PFSK-1 (cell line): ENCODE measurements at regions not wholly inside any gene's neighbourhood (a gene's known extent, or its start where the extent isn't known, plus 50 kb on each side); places are given as distances from the start of the nearest gene placed in this dataset.

Experiments
- FOXP2 ChIP-seq: optimal IDR thresholded peaks from 2 replicates; pipeline ENCODE3; 2011; ENCODE audit warnings: borderline replicate concordance, control low read depth, inconsistent platforms; ENCODE audit not compliant: insufficient read depth; ENCODE audit errors: extremely low read length, extremely low read depth
- POLR2AphosphoS5 ChIP-seq: IDR thresholded peaks from 2 replicates; pipeline ENCODE4 v1.6.1; 2012; ENCODE audit warnings: low read depth, mild to moderate bottlenecking, control low read depth, low read length, moderate library complexity
- SIN3A ChIP-seq: IDR thresholded peaks from 2 replicates; pipeline ENCODE4 v1.6.1; 2012; ENCODE audit warnings: mild to moderate bottlenecking, low read length, moderate library complexity, borderline replicate concordance; ENCODE audit not compliant: insufficient read depth
- TAF1 ChIP-seq: IDR thresholded peaks from 2 replicates; pipeline ENCODE4 v1.6.1; 2012; ENCODE audit warnings: low read length, control low read depth, borderline replicate concordance; ENCODE audit not compliant: insufficient read depth
- TF ChIP-seq, protein P1 (sequence below), 2 experiments: IDR thresholded peaks; 2 replicates each; pipeline versions ENCODE4 v1.6.1 to v1.8.0; 2011 to 2012; ENCODE audit warnings: low read depth in 2 of 2, low read length in 2 of 2, control low read depth in 1 of 2, inconsistent platforms in 1 of 2, mild to moderate bottlenecking in 1 of 2, moderate library complexity in 1 of 2; ENCODE audit not compliant: insufficient read depth in 1 of 2

DNA sequence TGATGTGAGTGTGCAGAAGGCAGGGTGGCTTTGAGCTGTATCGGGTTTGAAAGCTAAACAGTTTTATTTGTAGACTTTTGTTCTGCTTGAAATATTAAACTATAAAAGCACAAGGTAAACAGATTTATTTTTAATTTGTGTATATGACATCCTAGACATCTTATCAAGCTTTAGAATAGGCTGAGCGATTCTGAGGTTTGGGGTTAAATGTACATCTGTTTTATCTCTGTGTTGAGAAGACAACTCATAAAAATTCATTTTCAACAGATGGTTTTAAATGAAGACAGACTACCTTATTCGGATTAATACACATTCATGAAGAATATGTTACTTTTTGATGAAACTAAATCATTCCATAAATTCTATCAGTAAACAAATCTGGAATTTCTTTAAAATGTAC is 368.8 kb downstream of the RPRM start:
- no peak for TF ChIP-seq FOXP2
- TF ChIP-seq TAF1: no peak
- TF ChIP-seq, protein P1, sequence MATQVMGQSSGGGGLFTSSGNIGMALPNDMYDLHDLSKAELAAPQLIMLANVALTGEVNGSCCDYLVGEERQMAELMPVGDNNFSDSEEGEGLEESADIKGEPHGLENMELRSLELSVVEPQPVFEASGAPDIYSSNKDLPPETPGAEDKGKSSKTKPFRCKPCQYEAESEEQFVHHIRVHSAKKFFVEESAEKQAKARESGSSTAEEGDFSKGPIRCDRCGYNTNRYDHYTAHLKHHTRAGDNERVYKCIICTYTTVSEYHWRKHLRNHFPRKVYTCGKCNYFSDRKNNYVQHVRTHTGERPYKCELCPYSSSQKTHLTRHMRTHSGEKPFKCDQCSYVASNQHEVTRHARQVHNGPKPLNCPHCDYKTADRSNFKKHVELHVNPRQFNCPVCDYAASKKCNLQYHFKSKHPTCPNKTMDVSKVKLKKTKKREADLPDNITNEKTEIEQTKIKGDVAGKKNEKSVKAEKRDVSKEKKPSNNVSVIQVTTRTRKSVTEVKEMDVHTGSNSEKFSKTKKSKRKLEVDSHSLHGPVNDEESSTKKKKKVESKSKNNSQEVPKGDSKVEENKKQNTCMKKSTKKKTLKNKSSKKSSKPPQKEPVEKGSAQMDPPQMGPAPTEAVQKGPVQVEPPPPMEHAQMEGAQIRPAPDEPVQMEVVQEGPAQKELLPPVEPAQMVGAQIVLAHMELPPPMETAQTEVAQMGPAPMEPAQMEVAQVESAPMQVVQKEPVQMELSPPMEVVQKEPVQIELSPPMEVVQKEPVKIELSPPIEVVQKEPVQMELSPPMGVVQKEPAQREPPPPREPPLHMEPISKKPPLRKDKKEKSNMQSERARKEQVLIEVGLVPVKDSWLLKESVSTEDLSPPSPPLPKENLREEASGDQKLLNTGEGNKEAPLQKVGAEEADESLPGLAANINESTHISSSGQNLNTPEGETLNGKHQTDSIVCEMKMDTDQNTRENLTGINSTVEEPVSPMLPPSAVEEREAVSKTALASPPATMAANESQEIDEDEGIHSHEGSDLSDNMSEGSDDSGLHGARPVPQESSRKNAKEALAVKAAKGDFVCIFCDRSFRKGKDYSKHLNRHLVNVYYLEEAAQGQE (IDR thresholded peaks at IDR 0.05; ENCODE audit: insufficient read depth in 1 of 2, low read depth in 2 of 2, low read length in 2 of 2): no peak
- TF ChIP-seq POLR2AphosphoS5: no peak
- no peak for TF ChIP-seq SIN3A

DNA sequence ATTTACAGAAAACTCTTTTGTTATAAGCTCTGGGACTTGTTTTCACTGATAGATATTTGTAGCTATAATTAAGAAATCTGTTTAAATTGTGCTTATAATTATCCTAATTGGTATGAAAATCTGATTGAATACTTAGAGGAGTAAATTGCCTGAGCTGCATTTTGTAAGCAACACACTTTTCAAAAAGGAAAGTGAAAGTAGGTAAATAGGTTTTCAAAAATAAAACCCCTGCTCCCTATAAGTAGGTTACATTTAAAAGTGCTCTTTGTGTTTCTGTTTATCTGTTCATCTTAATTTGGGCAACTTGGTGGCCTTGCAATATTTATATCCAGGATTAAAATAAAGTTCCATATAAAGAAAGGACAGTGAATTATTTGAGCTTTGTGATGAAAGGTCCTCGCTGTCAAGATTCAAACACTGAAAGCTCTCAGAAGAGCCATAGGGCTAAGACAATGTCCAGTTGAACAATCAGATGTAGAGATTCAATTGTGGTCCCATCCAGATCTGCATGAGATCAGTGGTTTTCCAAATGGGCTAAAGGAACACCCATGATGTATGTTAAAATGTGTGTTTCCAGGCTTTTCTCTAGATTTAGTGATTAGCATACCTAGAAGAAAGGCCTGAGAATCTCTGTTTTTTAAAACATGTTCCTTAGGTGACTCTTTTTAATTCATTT is 371.6 kb downstream of the RPRM start:
- no peak for TF ChIP-seq SIN3A
- TF ChIP-seq POLR2AphosphoS5: no peak
- TF ChIP-seq TAF1: no peak
- no peak for TF ChIP-seq FOXP2
- TF ChIP-seq, protein P1 (IDR thresholded peaks at IDR 0.05; ENCODE audit: insufficient read depth in 1 of 2, low read depth in 2 of 2, low read length in 2 of 2): no peak

DNA sequence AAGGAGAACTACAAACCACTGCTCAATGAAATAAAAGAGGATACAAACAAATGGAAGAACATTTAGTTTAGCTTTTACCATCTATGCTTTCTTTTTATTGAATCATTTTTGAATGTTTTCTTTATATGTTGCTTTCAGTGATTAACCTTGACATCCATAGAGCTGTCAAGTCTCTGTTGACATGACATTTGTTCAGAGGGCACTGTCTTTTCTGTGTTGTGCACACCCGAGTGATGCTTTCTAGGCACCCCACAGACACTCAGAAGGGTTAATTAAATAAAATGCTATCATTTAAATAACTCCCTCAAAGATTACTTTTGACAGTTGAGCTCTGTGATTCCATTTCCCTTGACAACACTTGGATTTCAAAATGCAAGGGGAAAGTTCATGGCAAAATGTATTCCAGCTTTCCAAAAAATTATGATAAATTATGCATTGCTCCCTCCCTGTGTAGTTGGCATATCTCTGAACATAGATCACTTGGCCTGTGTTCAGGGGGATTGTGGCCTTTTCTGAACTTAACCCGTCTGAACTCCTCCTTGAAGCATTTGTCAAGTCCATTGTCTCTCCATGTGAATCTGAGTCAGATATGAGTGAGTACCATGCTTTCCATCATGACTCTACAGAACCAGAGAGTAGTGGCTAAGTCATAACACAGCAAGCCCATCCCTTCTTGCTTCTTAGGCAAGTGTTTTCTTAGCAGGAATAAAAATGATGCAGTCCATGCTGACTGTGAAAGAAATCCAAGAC is 372.6 kb downstream of the RPRM start:
- no peak for TF ChIP-seq TAF1
- no peak for TF ChIP-seq SIN3A
- TF ChIP-seq, protein P1 (IDR thresholded peaks at IDR 0.05; ENCODE audit: insufficient read depth in 1 of 2, low read depth in 2 of 2, low read length in 2 of 2): no peak
- no peak for TF ChIP-seq FOXP2
- TF ChIP-seq POLR2AphosphoS5: no peak

DNA sequence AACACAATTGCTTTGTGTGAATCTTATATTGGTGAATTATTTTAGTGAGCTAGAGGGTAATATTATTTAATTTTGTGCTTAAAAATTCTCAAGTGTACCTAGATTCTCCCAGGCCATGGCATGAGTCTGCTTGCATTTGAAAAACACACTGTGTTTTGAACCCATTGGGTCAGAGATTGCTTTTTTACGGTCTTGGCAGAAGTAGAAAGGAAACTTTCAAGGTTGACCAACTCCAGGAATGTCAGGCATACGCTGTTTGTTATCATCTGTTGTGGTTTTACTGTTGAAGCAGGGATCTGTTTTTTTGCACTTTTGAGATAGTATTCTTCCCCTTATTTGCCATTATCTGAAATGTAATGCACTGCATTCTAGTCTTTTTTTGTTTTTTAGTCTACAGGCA is 377.4 kb downstream of the RPRM start:
- TF ChIP-seq SIN3A (no peak), FOXP2 (no peak), TAF1 (no peak)
- TF ChIP-seq, protein P1 (IDR thresholded peaks at IDR 0.05; ENCODE audit: insufficient read depth in 1 of 2, low read depth in 2 of 2, low read length in 2 of 2): no peak
